HG03354 (cell line): ENCODE measurements at regions not wholly inside any gene's neighbourhood (a gene's known extent, or its start where the extent isn't known, plus 50 kb on each side); places are given as distances from the start of the nearest gene placed in this dataset.
"Not testable (repeated sequence)": the region's sequence is repeated elsewhere in the genome, so short reads cannot be mapped to it uniquely, and the experiment has no call there.

Source experiments
- ATAC-seq: cut with Tn5 transposase; IDR thresholded peaks from one replicate; pipeline ENCODE4 v1.9.1; 2021; ENCODE audit warnings: mild to moderate bottlenecking; ENCODE audit not compliant: unreplicated experiment, poor library complexity, severe bottlenecking

DNA sequence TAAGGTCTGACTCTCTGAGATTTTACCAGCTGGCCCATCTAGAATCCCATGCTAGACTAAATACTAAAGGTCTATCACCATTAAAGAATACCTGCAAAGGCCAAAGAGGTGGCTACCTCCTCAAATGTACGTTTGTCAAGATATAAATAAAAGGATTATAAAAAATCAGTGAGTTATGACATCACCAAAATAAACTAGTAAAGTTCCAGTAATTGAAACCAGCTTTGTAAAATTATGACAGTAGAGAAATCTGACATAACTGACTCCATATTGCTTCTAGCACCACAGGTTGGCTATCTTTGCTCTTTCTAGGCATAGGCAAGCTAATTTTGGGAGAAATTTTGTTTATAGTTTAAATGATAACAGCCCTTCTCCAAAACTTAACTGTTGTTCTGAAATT, 536.3 kb downstream of the TFAP2A start:
- no peak for ATAC-seq

DNA sequence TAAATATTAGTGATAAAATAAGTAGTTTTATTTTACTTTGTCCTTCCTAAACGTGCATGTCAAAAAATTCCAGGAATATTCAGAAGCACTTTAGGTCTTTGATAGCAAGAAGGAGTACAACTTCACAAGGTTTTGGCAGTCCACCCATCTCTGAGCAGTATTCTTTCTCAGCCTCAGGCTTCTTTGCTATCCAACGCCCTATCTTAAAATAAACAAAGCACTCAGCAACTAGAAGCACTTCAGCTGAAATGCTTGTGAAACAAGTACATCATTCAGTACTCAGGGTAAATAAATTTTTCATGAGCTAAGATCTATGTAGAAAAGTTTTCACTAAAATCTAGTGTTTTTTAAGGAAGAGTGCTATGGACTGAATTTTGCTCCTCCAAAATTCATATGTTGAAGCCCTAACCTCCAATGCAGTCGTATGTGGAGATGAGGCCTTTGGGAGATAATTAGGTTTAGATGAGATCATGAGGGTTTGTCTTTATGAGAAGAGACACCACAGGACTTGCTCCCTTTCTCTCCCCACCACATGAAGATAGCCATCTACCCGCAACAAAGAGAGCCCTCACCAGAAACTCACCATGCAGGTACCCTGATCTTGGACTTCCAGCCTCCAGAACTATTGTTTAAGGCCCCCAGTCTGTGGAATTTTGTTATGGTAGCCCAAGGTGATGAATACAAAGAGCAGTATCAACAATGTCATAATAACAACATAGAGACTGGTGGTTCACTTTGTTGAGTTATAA, 539.1 kb downstream of the TFAP2A start:
- no peak for ATAC-seq

DNA sequence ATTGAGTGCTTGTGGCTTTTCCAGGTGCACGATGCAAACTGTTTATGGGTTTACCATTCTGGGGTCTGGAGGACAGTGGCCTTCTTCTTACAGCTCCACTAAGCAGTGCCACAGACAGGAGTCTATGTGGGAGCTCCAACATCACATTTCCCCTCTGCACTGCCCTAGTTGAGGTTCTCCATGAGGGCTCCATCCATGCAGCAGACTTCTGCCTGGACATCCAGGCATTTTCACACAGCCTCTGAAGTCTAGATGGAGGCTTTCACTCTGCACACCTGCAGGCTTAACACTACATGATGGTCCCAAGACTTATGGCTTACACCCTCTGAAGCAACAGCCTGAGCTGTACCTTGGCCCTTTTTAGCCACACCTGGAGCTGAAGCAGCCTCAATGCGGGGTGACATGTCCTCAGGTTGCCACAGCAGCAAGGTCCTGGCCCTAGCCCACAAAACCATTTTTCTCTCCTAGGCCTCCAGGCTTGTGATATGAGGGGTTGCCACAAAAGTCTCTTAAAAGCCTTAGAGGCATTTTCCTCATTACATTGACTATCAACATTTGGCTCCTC, 552.2 kb downstream of the TFAP2A start:
- no peak for ATAC-seq

DNA sequence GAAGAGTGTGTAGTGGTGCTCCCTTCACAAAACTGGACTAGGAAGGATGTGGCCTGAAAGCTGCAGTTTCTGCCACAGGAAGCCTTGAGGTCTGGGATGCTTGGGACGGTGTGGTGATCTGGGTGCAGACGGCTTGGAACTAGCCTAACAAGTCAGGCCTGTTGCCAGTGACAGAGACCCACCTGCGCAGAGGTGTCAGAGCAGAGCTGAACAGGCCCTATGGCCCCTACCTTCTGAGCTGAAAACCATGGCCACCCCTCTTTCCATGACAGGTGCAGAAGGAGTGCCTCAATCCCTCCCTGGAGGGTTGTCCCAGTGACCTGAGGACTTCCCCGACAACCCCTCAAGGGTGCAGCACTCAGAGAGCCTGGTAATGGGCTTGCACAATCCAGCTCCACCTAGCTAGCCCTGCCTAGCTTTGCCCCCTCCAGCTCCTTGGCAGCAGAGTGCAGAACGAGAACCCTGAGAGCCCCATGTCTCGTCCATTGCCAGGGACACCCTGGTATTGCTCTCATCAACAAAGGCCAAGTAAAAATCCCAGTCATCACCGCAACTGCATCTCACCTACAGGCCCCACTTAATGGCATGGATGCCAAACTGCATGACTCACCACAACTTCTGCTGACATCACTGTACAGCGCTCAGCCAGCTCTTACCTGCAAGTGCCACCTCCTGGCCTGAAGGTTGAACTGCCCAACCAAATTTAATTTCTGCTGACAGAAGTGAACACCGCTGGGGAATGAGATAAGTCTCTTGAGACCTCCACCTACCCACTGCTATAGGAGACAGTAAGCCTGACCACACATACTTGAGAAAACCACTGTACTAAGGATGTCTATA, 563.1 kb downstream of the TFAP2A start:
- ATAC-seq: no peak

DNA sequence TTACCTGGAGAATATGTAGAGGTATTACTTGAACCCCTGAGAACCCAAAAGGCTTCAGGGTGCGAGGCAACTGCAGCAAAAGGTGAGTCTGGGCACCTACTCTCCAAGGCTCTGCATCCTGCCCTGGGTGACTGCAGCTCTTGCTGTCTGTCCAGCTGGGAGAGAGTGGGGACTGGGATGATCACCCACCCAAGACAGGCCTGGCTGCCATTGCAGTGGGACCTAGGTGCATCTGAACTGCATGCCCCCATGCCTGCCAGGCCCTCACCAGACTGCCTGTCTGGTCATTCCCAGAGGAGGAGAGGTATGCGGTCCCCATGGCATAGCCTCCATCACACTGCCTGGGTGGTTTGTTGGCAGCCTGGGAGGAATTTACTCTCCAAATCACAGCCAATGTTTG, 563.9 kb downstream of the TFAP2A start:
- no peak for ATAC-seq

DNA sequence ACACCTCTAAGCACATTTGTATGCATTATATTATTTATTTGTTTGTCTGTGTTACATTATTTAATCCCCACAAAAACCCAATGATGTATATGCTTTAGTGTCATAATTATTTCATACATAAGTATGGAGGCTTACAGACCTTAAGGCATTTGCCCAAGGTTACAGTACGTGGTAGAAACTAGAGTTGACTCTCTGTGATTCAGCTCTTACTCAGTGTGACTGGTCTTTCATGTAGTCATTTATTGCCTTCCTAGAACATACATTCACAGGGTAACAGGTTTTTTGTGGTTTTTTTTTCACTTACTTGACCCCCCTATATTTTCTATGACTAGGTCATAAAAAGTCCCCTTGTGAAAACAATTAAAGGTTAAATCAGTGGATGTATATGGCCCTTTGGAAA, 566.8 kb downstream of the TFAP2A start:
- ATAC-seq: no peak

DNA sequence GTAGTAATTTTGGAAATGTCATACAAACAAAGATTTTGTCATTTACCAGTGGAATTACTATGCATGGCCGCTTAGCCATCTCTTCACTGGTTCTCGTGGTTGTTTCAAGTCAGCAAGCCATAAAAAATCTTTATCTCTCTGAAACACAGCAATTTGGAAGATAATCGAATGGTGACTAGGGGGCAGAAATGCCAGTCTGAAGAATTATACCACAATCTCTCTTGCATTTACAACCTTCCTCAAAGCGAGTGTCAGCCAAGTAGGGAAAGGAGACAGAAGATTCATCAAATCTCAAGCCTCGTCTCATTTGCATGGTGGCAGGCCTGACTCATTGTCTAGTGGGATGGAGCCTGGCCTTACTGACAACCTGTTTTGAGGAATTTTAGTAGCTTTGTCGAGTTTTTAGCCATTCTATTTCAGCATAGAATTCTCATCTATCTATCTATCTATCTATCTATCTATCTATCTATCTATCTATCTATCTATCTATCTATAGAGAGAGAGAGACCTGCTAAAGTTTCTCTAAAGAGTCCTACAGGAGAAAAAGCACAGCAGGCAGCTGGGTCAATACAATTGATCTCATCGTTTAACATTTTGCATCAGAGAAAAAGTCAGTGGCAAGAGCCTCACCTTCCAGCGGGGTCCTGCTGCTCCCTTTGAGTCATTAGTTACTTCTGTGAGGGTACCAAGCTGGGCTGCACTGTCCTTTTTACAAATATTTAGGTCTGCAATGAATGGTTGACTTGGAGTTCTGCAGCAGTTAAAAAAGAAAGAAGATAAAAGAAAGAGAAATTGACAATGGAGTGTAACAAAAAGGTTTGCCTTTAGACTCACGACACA, 572.8 kb downstream of the TFAP2A start:
- ATAC-seq: no peak

DNA sequence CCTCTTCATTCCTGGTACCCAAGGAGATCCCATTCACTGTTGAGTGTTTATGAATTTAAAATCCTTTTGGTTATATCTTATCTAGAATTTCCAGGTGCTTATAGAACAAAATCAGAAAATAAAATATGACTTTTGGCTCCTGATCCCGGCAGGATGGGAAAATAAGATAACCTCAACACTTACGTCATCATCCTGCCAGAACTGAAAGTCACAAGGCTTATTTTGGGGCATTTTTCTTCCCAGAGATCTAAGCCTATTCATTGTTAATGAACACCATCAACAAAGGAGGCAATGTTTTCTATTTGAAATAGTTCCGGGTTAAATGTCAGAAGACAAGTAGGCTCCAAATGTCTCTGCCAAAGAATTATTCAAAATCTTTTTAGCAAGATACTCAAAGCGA, 580.6 kb downstream of the TFAP2A start:
- no peak for ATAC-seq

DNA sequence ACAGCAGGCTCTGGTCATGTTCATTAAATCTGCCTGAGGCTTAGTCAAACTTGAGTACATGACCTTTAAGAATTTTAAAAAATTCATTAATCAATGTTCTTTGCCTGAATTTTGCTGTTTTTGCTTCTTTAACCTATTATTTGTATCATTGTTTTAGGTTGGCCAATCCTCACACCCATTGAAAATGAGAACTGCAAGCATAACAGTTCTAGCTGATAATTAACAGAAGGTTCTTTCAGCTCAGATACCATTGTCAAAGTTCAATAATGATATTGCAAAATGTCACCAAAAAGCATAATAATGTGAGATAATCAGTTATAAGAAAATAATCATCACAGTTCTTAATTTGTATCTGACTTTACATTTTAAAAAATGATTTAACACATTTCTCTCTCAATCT, 583.1 kb downstream of the TFAP2A start:
- ATAC-seq: no peak

DNA sequence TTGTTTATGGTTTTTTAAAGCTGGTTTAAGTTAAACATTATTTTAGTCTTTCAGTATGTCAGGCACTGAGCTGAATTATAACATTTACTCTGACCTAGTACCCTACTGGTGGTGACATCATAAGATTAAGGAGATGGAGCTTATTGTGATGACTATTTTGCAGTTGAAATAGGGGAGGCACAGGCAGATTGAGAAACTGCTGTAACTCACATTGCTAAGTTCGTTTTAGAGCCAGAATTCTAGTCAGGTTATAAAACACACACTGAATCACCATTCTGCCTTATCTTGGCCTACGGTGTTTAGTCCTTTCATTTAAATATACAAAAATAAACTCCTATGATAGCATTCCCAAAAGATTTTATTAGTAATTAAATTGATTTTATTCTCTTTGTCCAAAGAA, 584.1 kb downstream of the TFAP2A start:
- no peak for ATAC-seq

DNA sequence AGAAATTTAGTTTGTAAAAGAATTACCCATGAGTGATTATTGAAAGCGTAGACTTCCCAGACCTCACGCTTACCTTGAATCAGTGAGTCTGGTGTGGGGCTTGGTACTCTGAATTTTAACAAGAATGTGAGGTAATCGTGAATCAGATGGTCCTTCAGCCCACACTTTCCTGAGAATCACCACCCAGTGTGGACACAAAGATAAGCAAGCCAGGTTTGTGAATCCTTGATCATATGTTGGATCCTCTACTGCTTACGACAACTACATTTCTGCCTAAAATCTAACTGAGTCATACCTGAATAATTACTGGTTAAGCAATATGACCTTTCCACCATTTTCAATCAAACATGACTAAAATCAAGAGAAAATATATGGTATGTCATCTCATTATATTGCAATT, 589.3 kb downstream of the TFAP2A start:
- no peak for ATAC-seq

DNA sequence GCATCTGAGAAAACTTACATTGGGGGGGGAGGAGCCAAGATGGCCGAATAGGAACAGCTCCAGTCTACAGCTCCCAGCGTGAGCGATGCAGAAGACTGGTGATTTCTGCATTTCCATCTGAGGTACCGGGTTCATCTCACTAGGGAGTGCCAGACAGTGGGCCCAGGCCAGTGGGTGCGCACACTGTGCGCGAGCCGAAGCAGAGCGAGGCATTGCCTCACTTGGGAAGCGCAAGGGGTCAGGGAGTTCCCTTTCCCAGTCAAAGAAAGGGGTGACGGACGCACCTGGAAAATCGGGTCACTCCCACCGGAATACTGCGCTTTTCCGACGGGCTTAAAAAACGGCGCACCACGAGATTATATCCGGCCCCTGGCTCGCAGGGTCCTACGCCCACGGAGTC, 604.1 kb downstream of the TFAP2A start:
- ATAC-seq: not testable (repeated sequence)

DNA sequence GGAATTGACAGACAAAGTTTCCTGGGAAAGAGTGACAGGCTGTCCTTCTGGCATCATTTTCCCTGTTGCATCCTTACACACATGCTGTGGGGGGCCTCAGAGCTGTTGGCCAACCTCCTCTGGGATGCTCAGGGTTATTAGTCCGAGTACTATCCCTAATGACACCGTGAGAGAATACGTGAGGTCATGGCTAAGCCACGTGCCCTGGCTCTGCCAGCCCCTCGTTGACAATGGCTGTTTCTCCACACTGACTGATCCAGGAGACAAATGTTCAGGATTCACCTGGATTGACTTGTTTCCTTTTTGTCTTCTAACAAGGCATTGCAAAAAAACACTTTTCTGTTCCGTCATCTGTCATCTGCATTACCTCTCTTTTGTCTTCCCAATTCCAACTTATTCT, 604.6 kb downstream of the TFAP2A start:
- no peak for ATAC-seq

DNA sequence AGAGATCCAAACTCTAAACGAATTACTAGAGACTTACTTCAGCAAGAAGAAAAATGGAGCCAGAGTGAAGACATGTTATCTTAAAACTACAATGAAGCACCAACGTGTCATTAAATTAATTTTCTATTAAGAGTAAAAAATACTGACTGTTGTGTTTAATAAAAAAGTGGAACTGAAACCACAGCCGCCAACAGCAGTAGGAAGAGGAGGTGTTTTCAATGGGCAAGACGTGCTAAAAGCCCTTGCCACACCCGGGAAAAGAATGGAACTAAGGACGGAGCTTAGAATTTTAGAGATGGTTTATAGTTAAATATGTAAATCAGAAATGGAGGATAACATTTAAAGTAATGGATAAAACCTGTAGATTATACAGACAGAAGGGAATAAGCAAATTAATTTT, 608.7 kb downstream of the TFAP2A start:
- ATAC-seq: no peak

DNA sequence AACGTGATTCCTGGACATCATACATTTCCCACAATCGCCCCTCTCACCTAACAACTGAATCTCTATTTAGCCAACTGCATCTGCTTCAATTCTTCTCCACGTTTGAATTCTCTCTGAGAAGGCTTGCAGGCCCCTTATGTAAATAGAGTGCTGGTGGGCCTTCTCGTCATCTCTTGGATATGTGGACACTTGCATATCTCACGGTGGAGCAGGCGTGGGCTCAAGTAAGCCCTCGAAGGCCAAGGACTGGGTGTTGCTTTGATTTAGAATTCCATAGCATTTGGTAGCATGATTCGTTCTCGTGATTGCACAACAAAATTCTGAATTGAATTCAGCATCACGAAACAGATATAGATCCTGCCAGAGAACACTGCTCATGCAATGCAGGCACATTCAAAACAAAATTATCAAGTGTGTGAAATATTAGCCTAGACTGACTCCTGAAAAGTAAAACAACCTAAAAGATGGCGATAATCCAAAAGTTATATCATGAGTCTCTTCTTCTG, 613.6 kb downstream of the TFAP2A start:
- no peak for ATAC-seq

DNA sequence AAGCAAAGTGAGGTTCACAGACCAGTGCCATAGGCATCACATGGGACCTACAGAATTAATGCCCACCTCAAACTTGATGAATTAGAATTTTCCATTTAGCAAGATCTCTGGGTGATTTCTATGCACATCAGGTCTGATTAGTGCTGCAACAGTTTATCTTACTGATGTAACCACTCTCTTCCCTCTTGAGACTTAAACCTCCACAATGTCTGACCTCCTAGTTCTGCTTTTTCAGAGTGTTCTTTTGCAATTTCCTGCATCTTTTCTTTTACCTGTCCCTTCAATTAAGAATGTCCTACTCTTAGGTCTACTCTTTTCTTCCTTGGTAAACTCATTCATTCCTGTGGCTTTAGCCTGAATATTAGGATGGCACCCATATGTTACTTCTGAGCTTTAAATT, 615.3 kb downstream of the TFAP2A start:
- ATAC-seq: no peak

DNA sequence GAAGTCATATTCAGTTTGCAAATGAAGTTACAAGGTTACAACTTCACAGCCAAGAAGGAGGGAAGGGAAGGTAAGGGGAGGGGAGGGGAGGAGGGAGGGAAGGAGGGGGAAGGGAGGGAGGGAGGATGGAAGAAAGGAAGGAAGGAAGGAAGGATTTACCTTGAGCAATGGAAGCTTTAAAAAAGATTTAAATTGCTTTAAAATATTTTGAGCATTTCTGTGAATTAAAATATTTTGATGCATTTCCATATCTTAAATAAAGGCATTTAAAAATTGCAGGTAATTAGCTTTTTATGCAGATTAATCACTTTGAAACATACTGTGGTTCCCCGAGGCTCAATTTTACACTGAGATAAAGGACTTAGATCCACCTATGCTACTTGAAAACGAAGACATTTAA, 618.0 kb downstream of the TFAP2A start:
- no peak for ATAC-seq

DNA sequence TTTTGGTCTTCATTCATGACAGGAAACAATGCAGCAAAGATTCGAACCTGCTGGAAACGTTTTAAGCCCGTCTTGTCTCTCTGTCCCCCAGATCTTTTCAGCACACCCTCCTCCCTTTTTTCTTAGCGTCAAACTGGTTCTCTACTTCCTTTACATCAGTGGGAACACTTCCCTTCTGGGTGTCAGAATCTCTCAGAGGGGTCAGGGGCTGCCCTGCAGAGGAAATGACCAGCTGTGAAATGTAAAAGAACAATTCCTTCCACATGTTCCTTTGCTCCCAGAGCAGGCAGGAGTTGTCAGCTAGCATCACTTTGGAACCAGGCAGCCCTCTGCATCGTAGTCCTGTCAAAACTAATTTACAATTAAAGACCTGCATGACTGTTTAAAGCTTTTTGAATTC, 619.0 kb downstream of the TFAP2A start:
- ATAC-seq: no peak

DNA sequence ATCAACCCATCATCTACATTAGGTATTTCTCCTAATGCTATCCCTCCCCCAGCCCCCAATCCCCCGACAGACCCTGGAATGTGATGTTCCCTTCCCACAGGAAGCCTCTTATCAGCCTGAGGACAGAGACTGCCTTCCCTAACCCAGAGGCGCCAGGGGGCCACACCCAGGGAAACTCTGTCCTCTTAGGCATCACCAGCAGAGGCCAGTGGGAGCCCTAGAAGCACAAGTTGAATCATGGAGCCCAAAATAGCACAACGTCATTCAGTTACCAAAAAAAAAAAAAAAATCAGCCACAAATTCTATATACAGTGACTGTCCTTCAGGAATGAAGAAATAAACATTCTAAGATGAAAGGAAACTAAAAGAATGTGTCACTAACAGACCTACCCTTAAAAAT, 625.7 kb downstream of the TFAP2A start:
- no peak for ATAC-seq

DNA sequence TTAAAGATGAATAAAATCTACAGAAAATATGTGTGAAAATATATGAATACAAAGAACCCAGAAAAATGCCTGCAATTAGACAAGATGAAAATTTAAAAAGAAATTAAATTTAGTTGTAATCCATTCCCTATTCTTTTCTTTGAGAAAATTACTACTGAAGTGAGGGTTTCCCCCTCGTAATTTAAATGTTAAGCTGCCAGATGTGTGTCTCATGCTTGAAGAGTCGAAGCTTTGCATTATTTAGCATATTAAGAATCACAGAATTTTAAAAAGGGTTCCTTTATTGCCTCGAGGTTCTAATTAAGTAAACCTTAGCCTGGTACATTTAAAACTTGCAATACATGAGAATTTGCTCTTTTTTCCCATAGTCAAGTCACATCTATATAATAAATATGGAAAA, 630.1 kb downstream of the TFAP2A start:
- no peak for ATAC-seq
